Esophagus squamous epithelium (tissue), 5 donors: ENCODE measurements at regions not wholly inside any gene's neighbourhood (a gene's known extent, or its start where the extent isn't known, plus 50 kb on each side); places are given as distances from the start of the nearest gene placed in this dataset.

ENCODE experiments used
- DNase-seq: peaks from one replicate; lab custom pipeline; 2025; lab: John Stamatoyannopoulos, UW
- H3K27ac ChIP-seq, 4 donors: fragments of 200-600 bp; sonication (generic); one replicate each; pipeline ENCODE4 v1.5.1; 2016 to 2019; ENCODE audit warnings: mild to moderate bottlenecking in 1 of 4
- H3K27me3 ChIP-seq, 4 donors: fragments of 200-600 bp; sonication (generic); 1 replicate in 3 of 4; 2 replicates in 1 of 4; pipeline versions ENCODE4 v1.5.1 to v1.6.0; 2017 to 2021; ENCODE audit warnings: antibody characterized with exemption in 1 of 4
- H3K36me3 ChIP-seq, 3 donors: fragments of 200-600 bp; sonication (generic); one replicate each; pipeline ENCODE4 v1.5.1; 2016 to 2019
- H3K4me1 ChIP-seq, 3 donors: fragments of 200-600 bp; sonication (generic); one replicate each; pipeline ENCODE4 v1.5.1; 2017 to 2019
- H3K4me3 ChIP-seq, 4 donors: fragments of 200-600 bp; sonication (generic); 1 replicate in 3 of 4; 2 replicates in 1 of 4; pipeline ENCODE4 v1.5.1; 2016 to 2019; ENCODE audit warnings: mild to moderate bottlenecking in 2 of 4, moderate library complexity in 1 of 4
- H3K9me3 ChIP-seq, 3 donors: fragments of 200-600 bp; sonication (generic); one replicate each; pipeline ENCODE4 v1.5.1; 2016 to 2019
- POLR2A ChIP-seq, 4 donors: fragments of 450-650 bp; IDR thresholded peaks; one replicate each; pipeline ENCODE4 v1.6.1; 2017; ENCODE audit warnings: antibody characterized with exemption in 4 of 4, mild to moderate bottlenecking in 4 of 4, moderate library complexity in 3 of 4
- WGBS, 2 donors: methylation state at CpG; one replicate each; pipeline ENCODE4 v1.1.5; 2018; 5-methylcytosine and 5-hydroxymethylcytosine counted together
- intact Hi-C: fragments of 100-400 bp; cut with DNase I; formaldehyde crosslinking; loops from one replicate; pipeline ENCODE4 v1.15.0; 2022
- TF ChIP-seq, protein P1 (sequence below), 6 experiments: fragments of 450-650 bp in 4 of 6; fragments of 200-600 bp in 2 of 6; sonication (generic) in 2 of 6; IDR thresholded peaks; one replicate each; pipeline ENCODE4 v1.5.1; 2016 to 2019; ENCODE audit warnings: antibody characterized with exemption in 6 of 6, mild to moderate bottlenecking in 4 of 6, moderate library complexity in 4 of 6
- donor health status: DM: yes; HTN: yes; CAD: no.

DNA sequence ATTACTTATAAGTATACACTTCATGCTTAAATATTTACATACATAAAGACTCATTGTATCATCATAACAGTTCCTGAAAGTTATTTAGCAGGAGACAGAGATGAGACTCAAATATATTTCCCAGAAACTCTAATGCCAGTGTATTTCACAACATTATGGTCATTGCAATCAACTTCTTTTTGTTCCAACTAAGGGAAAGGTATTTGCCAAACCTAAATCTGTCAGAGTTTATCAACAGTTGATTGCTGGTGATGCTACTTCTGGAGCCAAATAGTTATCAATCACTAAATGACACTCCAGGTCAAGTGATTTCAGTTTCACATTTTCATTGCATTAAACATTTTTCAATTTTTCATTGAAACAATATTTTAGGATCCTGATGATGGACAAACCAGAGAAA, 72.1 kb upstream of the AVPR1A start:
- Histone ChIP-seq H3K36me3 (no peaks in the 10 kb centered on the region), H3K27me3 (no peaks in the 10 kb centered on the region), H3K27ac (no peak overlapping the region), H3K4me3 (no peak overlapping the region), H3K4me1 (no peaks in the 10 kb centered on the region), H3K9me3 (no peaks in the 10 kb centered on the region)
- TF ChIP-seq, protein P1, sequence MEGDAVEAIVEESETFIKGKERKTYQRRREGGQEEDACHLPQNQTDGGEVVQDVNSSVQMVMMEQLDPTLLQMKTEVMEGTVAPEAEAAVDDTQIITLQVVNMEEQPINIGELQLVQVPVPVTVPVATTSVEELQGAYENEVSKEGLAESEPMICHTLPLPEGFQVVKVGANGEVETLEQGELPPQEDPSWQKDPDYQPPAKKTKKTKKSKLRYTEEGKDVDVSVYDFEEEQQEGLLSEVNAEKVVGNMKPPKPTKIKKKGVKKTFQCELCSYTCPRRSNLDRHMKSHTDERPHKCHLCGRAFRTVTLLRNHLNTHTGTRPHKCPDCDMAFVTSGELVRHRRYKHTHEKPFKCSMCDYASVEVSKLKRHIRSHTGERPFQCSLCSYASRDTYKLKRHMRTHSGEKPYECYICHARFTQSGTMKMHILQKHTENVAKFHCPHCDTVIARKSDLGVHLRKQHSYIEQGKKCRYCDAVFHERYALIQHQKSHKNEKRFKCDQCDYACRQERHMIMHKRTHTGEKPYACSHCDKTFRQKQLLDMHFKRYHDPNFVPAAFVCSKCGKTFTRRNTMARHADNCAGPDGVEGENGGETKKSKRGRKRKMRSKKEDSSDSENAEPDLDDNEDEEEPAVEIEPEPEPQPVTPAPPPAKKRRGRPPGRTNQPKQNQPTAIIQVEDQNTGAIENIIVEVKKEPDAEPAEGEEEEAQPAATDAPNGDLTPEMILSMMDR (IDR thresholded peaks at IDR 0.05) = no peak
- no peak for TF ChIP-seq POLR2A (IDR thresholded peaks at IDR 0.05)
- no peak for DNase-seq
- intact Hi-C loops = no loop called here

DNA sequence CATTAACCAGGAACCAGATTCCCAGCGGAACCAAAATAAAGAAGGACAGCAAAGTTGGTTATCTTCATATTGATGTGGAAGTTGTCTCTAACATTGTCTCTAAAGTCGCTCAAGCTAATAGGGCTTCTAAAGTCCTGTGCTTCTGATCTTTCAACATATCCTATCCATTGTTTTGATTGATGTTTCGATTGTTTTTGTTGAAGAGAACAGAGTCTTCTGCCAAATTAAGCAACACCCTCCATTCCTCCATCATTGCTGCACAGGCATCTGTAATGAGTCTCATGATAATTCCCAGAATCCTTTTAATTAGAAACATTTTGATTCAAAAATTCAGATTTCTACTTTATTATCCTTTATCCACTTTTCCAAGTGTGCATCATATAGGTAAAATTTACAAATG, 71.6 kb upstream of the AVPR1A start:
- Histone ChIP-seq H3K4me1 (no peaks in the 10 kb centered on the region), H3K9me3 (no peaks in the 10 kb centered on the region), H3K4me3 (no peak overlapping the region), H3K27me3 (no peaks in the 10 kb centered on the region), H3K36me3 (no peaks in the 10 kb centered on the region), H3K27ac (no peak overlapping the region)
- 59 to 69% methylated on average over 3 of the region's 3 CpGs for whole genome bisulfite sequencing, 2 donors
- DNase-seq = no peak
- TF ChIP-seq, protein P1 (IDR thresholded peaks at IDR 0.05) = no peak
- TF ChIP-seq POLR2A (IDR thresholded peaks at IDR 0.05) = no peak
- intact Hi-C loops = no loop called here

DNA sequence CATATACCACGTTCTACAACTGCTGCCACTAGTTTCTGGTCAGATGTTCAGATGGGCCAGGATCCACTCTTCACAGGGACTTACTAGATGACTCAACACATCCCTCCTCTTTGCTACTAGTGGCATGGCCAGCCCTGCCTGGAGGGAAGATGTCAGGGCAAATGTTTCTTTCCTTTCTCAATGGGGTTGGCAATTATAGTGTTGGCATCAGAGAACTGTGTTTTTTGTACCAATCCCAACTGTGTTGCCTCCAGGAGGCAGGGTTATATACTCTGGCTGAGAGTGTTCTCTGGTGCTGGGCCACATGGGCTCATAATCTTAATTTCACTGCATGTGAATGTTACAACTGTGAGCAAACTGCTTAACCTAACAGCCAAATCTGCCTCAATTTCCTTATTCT, 69.9 kb upstream of the AVPR1A start:
- 43 to 67% methylated on average over 1 of the region's 1 CpG for WGBS, 2 donors
- H3K9me3 ChIP-seq = no peaks in the 10 kb centered on the region
- no peaks in the 10 kb centered on the region for H3K4me1 ChIP-seq
- H3K27me3 ChIP-seq = no peaks in the 10 kb centered on the region
- no peak overlapping the region for H3K27ac ChIP-seq
- no peaks in the 10 kb centered on the region for H3K36me3 ChIP-seq
- no peak overlapping the region for H3K4me3 ChIP-seq
- intact Hi-C loops = no loop called here
- no peak for TF ChIP-seq POLR2A (IDR thresholded peaks at IDR 0.05)
- TF ChIP-seq, protein P1 (IDR thresholded peaks at IDR 0.05) = no peak
- no peak for DNase-seq

DNA sequence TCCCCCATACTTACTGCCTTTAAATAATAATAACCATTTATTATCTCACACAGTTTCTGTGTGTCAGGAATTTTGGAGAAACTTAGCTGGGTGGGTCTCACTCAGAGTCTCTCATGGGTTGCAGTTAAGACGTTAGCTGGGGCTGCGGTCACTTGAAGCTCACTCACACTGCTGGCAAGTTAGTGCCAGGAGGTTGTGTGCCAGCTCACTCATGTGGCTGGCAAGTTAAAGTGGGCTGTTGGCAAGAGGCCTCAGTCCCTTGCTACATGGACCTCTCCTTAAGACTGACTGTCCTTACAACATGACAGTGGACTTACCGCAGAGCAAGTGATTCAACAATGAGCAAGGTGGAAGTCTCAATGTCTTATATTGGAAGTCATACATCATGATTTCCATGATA, 61.3 kb upstream of the AVPR1A start:
- no peak for TF ChIP-seq POLR2A (IDR thresholded peaks at IDR 0.05)
- TF ChIP-seq, protein P1 (IDR thresholded peaks at IDR 0.05) = no peak
- Histone ChIP-seq H3K4me3 (no peak overlapping the region), H3K27ac (no peak overlapping the region), H3K9me3 (no peaks in the 10 kb centered on the region), H3K4me1 (no peaks in the 10 kb centered on the region), H3K27me3 (no peaks in the 10 kb centered on the region), H3K36me3 (no peaks in the 10 kb centered on the region)
- intact Hi-C loops = no loop called here
- no peak for DNase-seq
- 88 to 89% methylated on average over 3 of the region's 3 CpGs for WGBS, 2 donors

DNA sequence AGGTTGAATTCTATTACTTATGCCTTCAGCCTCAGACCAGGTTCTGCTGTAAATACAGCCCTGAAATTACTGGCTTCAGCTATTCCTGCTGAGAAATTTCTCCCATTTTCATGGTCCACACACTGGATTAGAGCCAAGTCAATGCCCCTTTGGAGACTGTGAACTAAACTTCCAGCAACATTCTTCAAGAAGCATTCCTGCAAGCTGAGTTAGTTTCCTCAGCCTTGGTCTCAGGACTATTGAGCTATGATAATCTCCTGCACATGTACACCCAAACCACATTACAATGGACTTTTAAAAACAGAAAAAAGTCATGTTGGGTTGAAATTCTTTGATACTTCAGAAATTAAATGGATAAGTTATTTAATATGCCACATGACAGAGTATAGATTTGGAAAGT, 58.0 kb upstream of the AVPR1A start:
- no peaks in the 10 kb centered on the region for H3K9me3 ChIP-seq
- intact Hi-C loops = no loop called here
- H3K4me1 ChIP-seq = no peaks in the 10 kb centered on the region
- DNase-seq = no peak
- no peak overlapping the region for H3K27ac ChIP-seq
- no peak for TF ChIP-seq POLR2A (IDR thresholded peaks at IDR 0.05)
- TF ChIP-seq, protein P1 (IDR thresholded peaks at IDR 0.05) = no peak
- H3K36me3 ChIP-seq = no peaks in the 10 kb centered on the region
- H3K27me3 ChIP-seq = no peaks in the 10 kb centered on the region
- no peak overlapping the region for H3K4me3 ChIP-seq
